ENCODE measurements at regions not wholly inside any gene's neighbourhood (a gene's known extent, or its start where the extent isn't known, plus 50 kb on each side); places are given as distances from the start of the nearest gene placed in this dataset.

- TF ChIP-seq, protein P1, sequence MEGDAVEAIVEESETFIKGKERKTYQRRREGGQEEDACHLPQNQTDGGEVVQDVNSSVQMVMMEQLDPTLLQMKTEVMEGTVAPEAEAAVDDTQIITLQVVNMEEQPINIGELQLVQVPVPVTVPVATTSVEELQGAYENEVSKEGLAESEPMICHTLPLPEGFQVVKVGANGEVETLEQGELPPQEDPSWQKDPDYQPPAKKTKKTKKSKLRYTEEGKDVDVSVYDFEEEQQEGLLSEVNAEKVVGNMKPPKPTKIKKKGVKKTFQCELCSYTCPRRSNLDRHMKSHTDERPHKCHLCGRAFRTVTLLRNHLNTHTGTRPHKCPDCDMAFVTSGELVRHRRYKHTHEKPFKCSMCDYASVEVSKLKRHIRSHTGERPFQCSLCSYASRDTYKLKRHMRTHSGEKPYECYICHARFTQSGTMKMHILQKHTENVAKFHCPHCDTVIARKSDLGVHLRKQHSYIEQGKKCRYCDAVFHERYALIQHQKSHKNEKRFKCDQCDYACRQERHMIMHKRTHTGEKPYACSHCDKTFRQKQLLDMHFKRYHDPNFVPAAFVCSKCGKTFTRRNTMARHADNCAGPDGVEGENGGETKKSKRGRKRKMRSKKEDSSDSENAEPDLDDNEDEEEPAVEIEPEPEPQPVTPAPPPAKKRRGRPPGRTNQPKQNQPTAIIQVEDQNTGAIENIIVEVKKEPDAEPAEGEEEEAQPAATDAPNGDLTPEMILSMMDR (tag by site-specific recombination; IDR thresholded peaks at IDR 0.05) = no peak
- TF ChIP-seq ZFP69B (tag by site-specific recombination; IDR thresholded peaks at IDR 0.05) = no peak
- TF ChIP-seq, protein P2, sequence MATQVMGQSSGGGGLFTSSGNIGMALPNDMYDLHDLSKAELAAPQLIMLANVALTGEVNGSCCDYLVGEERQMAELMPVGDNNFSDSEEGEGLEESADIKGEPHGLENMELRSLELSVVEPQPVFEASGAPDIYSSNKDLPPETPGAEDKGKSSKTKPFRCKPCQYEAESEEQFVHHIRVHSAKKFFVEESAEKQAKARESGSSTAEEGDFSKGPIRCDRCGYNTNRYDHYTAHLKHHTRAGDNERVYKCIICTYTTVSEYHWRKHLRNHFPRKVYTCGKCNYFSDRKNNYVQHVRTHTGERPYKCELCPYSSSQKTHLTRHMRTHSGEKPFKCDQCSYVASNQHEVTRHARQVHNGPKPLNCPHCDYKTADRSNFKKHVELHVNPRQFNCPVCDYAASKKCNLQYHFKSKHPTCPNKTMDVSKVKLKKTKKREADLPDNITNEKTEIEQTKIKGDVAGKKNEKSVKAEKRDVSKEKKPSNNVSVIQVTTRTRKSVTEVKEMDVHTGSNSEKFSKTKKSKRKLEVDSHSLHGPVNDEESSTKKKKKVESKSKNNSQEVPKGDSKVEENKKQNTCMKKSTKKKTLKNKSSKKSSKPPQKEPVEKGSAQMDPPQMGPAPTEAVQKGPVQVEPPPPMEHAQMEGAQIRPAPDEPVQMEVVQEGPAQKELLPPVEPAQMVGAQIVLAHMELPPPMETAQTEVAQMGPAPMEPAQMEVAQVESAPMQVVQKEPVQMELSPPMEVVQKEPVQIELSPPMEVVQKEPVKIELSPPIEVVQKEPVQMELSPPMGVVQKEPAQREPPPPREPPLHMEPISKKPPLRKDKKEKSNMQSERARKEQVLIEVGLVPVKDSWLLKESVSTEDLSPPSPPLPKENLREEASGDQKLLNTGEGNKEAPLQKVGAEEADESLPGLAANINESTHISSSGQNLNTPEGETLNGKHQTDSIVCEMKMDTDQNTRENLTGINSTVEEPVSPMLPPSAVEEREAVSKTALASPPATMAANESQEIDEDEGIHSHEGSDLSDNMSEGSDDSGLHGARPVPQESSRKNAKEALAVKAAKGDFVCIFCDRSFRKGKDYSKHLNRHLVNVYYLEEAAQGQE (tag by site-specific recombination; IDR thresholded peaks at IDR 0.05) = no peak
- TF ChIP-seq KLF10 (tag by site-specific recombination; IDR thresholded peaks at IDR 0.05) = no peak
- TF ChIP-seq ZNF274 (IDR thresholded peaks at IDR 0.05; ENCODE audit: low read length) = no peak
- no peak for TF ChIP-seq ZNF274 (tag by site-specific recombination; IDR thresholded peaks at IDR 0.05; ENCODE audit: borderline replicate concordance)
- TF ChIP-seq, protein P3, sequence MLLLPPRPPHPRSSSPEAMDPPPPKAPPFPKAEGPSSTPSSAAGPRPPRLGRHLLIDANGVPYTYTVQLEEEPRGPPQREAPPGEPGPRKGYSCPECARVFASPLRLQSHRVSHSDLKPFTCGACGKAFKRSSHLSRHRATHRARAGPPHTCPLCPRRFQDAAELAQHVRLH (tag by site-specific recombination; IDR thresholded peaks at IDR 0.05) = no peak
- TF ChIP-seq ZNF311 (tag by site-specific recombination; IDR thresholded peaks at IDR 0.05; ENCODE audit: borderline replicate concordance) = no peak
- no peak for TF ChIP-seq ZNF76 (tag by site-specific recombination; IDR thresholded peaks at IDR 0.05; ENCODE audit: borderline replicate concordance, low read depth)
- no peak for TF ChIP-seq FEZF1 (tag by site-specific recombination; IDR thresholded peaks at IDR 0.05)
- no peak for TF ChIP-seq ZNF157 (tag by site-specific recombination; IDR thresholded peaks at IDR 0.05)
These were observed 115.2 kb upstream of the GDF10 start for GRCh38 chr10:47184724-47185330.

Data from HEK293 (cell line).